ENCODE measurements at regions not wholly inside any gene's neighbourhood (a gene's known extent, or its start where the extent isn't known, plus 50 kb on each side); places are given as distances from the start of the nearest gene placed in this dataset.
"Not testable (repeated sequence)": the region's sequence is repeated elsewhere in the genome, so short reads cannot be mapped to it uniquely, and the experiment has no call there.

DNA sequence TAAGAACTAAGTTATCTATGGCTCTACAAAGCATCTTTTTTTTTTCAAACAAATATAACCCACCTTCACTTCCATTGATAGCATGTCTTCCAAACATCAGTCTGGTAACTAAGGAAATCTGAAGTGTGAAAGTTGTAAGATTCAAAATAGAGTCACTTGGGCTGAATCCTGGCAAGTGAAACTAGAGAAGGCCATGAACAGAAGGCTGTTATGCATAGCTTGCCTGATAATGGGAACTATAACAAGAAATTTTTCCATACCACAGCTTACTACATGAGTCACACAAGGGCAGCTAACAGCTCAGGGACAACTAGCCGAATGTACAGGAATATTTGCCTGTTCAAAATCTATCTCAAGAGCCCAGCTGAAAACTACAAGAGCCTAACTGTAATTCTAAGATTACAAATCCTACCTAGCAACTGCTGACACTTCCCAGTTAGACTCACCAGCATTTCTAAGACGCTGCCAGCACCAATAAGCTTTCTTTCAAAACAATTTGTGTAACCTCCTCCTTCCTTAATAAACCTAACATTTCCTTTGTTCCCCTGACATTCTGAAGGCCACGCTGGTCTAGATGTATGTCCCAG lies 1066.5 kb downstream of the PLOD2 start:
- H3K27ac ChIP-seq (ENCODE audit: low read depth, low read length), result no peak overlapping the region
- H4K20me1 ChIP-seq (ENCODE audit: insufficient read depth, low read length), result no peaks in the 10 kb centered on the region
- no peak overlapping the region for H3K4me3 ChIP-seq (ENCODE audit: insufficient read depth, low read length)
- no peaks in the 10 kb centered on the region for H3K36me3 ChIP-seq (ENCODE audit: insufficient read depth, low read length)
- no peaks in the 10 kb centered on the region for H3K9me3 ChIP-seq (ENCODE audit: low read depth, low read length)
- no peaks in the 10 kb centered on the region for H3K27me3 ChIP-seq (ENCODE audit: insufficient read depth, low read length)
- no peak overlapping the region for H2AFZ ChIP-seq (ENCODE audit: low read length)
- TF ChIP-seq, protein P1, sequence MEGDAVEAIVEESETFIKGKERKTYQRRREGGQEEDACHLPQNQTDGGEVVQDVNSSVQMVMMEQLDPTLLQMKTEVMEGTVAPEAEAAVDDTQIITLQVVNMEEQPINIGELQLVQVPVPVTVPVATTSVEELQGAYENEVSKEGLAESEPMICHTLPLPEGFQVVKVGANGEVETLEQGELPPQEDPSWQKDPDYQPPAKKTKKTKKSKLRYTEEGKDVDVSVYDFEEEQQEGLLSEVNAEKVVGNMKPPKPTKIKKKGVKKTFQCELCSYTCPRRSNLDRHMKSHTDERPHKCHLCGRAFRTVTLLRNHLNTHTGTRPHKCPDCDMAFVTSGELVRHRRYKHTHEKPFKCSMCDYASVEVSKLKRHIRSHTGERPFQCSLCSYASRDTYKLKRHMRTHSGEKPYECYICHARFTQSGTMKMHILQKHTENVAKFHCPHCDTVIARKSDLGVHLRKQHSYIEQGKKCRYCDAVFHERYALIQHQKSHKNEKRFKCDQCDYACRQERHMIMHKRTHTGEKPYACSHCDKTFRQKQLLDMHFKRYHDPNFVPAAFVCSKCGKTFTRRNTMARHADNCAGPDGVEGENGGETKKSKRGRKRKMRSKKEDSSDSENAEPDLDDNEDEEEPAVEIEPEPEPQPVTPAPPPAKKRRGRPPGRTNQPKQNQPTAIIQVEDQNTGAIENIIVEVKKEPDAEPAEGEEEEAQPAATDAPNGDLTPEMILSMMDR (IDR thresholded peaks at IDR 0.05; ENCODE audit: extremely low read depth, low read depth, low read length), result no peak
- H3K79me2 ChIP-seq (ENCODE audit: insufficient read depth, low read length), result no peaks in the 10 kb centered on the region
- no peaks in the 10 kb centered on the region for H3K4me1 ChIP-seq (ENCODE audit: insufficient read depth, low read length)
- no peak overlapping the region for H3K4me2 ChIP-seq (ENCODE audit: insufficient read depth, low read length)
- no peak for DNase-seq (ENCODE audit: insufficient read length, low spot score, missing footprints)

DNA sequence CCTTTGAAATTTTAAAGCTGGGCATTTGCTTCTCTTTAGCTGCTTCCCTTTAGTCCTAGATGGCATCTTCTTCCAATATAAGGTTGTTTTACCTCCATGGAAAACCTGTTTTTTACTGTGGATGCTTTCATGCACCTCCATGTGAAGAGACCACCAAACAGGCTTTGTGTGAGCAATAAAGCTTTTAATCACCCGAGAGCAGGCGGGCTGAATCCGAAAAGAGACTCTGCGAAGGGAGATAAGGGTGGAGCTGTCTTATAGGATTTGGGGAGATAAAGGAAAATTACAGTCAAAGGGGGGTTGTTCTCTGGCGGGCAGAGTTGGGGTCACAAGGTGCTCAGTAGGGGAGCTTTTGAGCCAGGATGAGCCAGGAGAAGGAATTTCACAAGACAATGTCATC lies 1049.8 kb downstream of the PLOD2 start:
- H3K4me2 ChIP-seq (ENCODE audit: insufficient read depth, low read length); H4K20me1 ChIP-seq (ENCODE audit: insufficient read depth, low read length); H3K27ac ChIP-seq (ENCODE audit: low read depth, low read length); H2AFZ ChIP-seq (ENCODE audit: low read length); DNase-seq (ENCODE audit: insufficient read length, low spot score, missing footprints); H3K4me1 ChIP-seq (ENCODE audit: insufficient read depth, low read length); H3K79me2 ChIP-seq (ENCODE audit: insufficient read depth, low read length); H3K4me3 ChIP-seq (ENCODE audit: insufficient read depth, low read length); H3K27me3 ChIP-seq (ENCODE audit: insufficient read depth, low read length); H3K36me3 ChIP-seq (ENCODE audit: insufficient read depth, low read length); H3K9me3 ChIP-seq (ENCODE audit: low read depth, low read length): not testable (repeated sequence)

DNA sequence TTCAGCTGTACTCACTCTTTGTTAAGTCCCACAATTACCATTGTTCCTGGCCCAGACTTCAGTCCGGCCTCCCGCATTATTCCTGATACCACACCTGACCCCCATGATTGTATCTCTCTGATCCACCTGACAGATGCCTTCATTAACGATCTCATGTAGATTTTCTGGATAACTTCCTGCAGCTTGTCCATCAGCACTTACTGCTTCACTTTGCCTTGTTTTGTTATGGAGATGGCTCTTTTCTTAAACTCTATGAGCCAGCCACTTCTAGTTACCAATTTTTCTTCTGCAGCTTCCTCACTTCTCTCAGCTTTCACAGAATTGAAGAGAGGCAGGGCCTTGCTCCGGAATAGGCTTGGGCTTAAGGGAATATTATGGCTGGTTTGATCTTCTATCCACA lies 1044.2 kb downstream of the PLOD2 start:
- no peaks in the 10 kb centered on the region for H3K9me3 ChIP-seq (ENCODE audit: low read depth, low read length)
- no peaks in the 10 kb centered on the region for H3K4me1 ChIP-seq (ENCODE audit: insufficient read depth, low read length)
- H3K27me3 ChIP-seq (ENCODE audit: insufficient read depth, low read length), result no peaks in the 10 kb centered on the region
- no peak for DNase-seq (ENCODE audit: insufficient read length, low spot score, missing footprints)
- H4K20me1 ChIP-seq (ENCODE audit: insufficient read depth, low read length), result no peaks in the 10 kb centered on the region
- no peak overlapping the region for H3K27ac ChIP-seq (ENCODE audit: low read depth, low read length)
- TF ChIP-seq, protein P1 (IDR thresholded peaks at IDR 0.05; ENCODE audit: extremely low read depth, low read depth, low read length), result no peak
- H3K36me3 ChIP-seq (ENCODE audit: insufficient read depth, low read length), result no peaks in the 10 kb centered on the region
- no peak overlapping the region for H3K4me2 ChIP-seq (ENCODE audit: insufficient read depth, low read length)
- no peaks in the 10 kb centered on the region for H3K79me2 ChIP-seq (ENCODE audit: insufficient read depth, low read length)
- H2AFZ ChIP-seq (ENCODE audit: low read length), result no peak overlapping the region
- H3K4me3 ChIP-seq (ENCODE audit: insufficient read depth, low read length), result no peak overlapping the region

DNA sequence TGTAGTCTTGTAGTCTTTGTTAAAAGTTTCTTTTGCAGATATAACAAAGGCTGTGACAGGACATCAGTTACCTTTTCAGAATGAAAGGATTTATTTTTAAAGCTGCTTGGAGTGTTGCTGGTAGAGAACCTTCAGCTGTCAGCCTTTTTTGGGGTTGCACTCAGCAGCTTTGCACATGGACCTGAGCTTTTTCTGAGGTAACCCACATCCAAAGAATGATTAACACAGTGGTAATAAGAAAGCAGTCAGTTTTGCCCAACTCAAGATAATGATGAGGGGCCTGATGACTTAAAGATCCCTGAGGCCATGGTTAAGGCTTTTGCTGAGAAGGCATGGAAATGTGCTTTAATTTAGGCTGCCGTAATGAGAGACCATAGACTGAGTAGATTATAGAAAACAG lies 1042.7 kb downstream of the PLOD2 start:
- H2AFZ ChIP-seq (ENCODE audit: low read length), result no peak overlapping the region
- no peaks in the 10 kb centered on the region for H3K79me2 ChIP-seq (ENCODE audit: insufficient read depth, low read length)
- H3K27ac ChIP-seq (ENCODE audit: low read depth, low read length), result no peak overlapping the region
- no peaks in the 10 kb centered on the region for H3K4me1 ChIP-seq (ENCODE audit: insufficient read depth, low read length)
- no peaks in the 10 kb centered on the region for H3K27me3 ChIP-seq (ENCODE audit: insufficient read depth, low read length)
- no peak for DNase-seq (ENCODE audit: insufficient read length, low spot score, missing footprints)
- no peaks in the 10 kb centered on the region for H3K9me3 ChIP-seq (ENCODE audit: low read depth, low read length)
- H3K4me2 ChIP-seq (ENCODE audit: insufficient read depth, low read length), result no peak overlapping the region
- TF ChIP-seq, protein P1 (IDR thresholded peaks at IDR 0.05; ENCODE audit: extremely low read depth, low read depth, low read length), result no peak
- no peaks in the 10 kb centered on the region for H4K20me1 ChIP-seq (ENCODE audit: insufficient read depth, low read length)
- H3K36me3 ChIP-seq (ENCODE audit: insufficient read depth, low read length), result no peaks in the 10 kb centered on the region
- H3K4me3 ChIP-seq (ENCODE audit: insufficient read depth, low read length), result no peak overlapping the region

Measured in osteoblast (primary cell).